HepG2 (cell line): ENCODE measurements at regions not wholly inside any gene's neighbourhood (a gene's known extent, or its start where the extent isn't known, plus 50 kb on each side); places are given as distances from the start of the nearest gene placed in this dataset.

ENCODE experiments used
- ATAC-seq: fragments of 200-7000 bp; cut with Tn5 transposase; 3 replicates; pipeline ENCODE4 v1.9.1; 2020; ENCODE audit warnings: mild to moderate bottlenecking, moderate library complexity
- BruUV-seq: library from RNA; stranded (reverse); fragments of 400-500 nt; replicated peaks from 2 replicates; lab custom pipeline; 2021; lab: Mats Ljungman, UMichigan
- CTCF ChIA-PET: fragments of 300-600 bp; formaldehyde crosslinking; extraction: SDS; loops from one replicate; lab custom pipeline; 2021; ENCODE audit warnings: low total read pairs, inconsistent platforms, low intra/inter-chr PET ratio; lab: Yijun Ruan, JAX
- POLR2A ChIA-PET: fragments of 350-600 bp; sonication (Branson Sonifier 250); formaldehyde crosslinking; loops from one replicate; lab custom pipeline; 2020; ENCODE audit warnings: antibody characterized with exemption, inconsistent platforms; lab: Yijun Ruan, JAX
- DNase-seq: peaks from one replicate; pipeline ENCODE4 v3.0.0-alpha.2; 2015; ENCODE audit warnings: low spot score
- FAIRE-seq: peaks from 3 replicates; lab custom pipeline; 2011; peaks lifted over from hg19 to GRCh38; lab: Jason Lieb, UNC
- H2AFZ ChIP-seq: one replicate; pipeline ENCODE4 v1.6.1; 2011; ENCODE audit warnings: low read length, inconsistent platforms
- H3K27ac ChIP-seq: fragments of 300-600 bp; 3 replicates; pipeline ENCODE4 v1.8.0; 2011; ENCODE audit warnings: mixed run types, mild to moderate bottlenecking, mixed read lengths, low read length, inconsistent platforms; ENCODE audit not compliant: insufficient read depth; ENCODE audit errors: extremely low read length
- H3K27me3 ChIP-seq, 2 experiments: fragments of 200-600 bp in 1 of 2; 2 replicates in 1 of 2; 3 replicates in 1 of 2; pipeline versions ENCODE4 v1.6.0 to v1.8.0; 2011; ENCODE audit warnings: low read length in 2 of 2, mild to moderate bottlenecking in 2 of 2, moderate library complexity in 2 of 2, inconsistent platforms in 1 of 2; ENCODE audit not compliant: insufficient read depth in 2 of 2, control insufficient read depth in 1 of 2
- H3K36me3 ChIP-seq, 2 experiments: fragments of 200-600 bp in 1 of 2; replicated peaks in 1 of 2; 2 replicates in 1 of 2; 3 replicates in 1 of 2; pipeline versions ENCODE4 v1.5.1 to v1.8.0; 2011; ENCODE audit warnings: low read length in 2 of 2, inconsistent platforms in 1 of 2; ENCODE audit not compliant: insufficient read depth in 2 of 2, control insufficient read depth in 1 of 2
- H3K4me1 ChIP-seq: 2 replicates; pipeline ENCODE4 v1.5.1; 2012; ENCODE audit warnings: low read length, inconsistent platforms; ENCODE audit not compliant: insufficient read depth
- H3K4me2 ChIP-seq: 2 replicates; pipeline ENCODE4 v1.6.0; 2011; ENCODE audit warnings: low read depth, low read length, inconsistent platforms
- H3K4me3 ChIP-seq, 3 experiments: fragments of 200-600 bp in 1 of 3; sonication (generic), shearing (Covaris generic) in 1 of 3; replicated peaks in 1 of 3; 2 replicates each; pipeline ENCODE4 v1.5.1; 2011 to 2016; ENCODE audit warnings: low read length in 3 of 3, inconsistent platforms in 2 of 3, low read depth in 2 of 3, mild to moderate bottlenecking in 2 of 3, control low read depth in 1 of 3, mixed read lengths in 1 of 3; ENCODE audit not compliant: insufficient read depth in 1 of 3
- H3K79me2 ChIP-seq: one replicate; pipeline ENCODE4 v1.6.1; 2011; ENCODE audit warnings: low read length, inconsistent platforms; ENCODE audit not compliant: insufficient read depth
- H3K9ac ChIP-seq: 2 replicates; pipeline ENCODE4 v1.6.0; 2011; ENCODE audit warnings: mild to moderate bottlenecking, low read depth, low read length, inconsistent platforms; ENCODE audit not compliant: insufficient read depth
- H3K9me3 ChIP-seq: 2 replicates; pipeline ENCODE4 v1.5.1; 2012; ENCODE audit warnings: mild to moderate bottlenecking, low read length
- H4K20me1 ChIP-seq: 2 replicates; pipeline ENCODE4 v1.6.0; 2011; ENCODE audit warnings: inconsistent platforms, mild to moderate bottlenecking, low read length, moderate library complexity; ENCODE audit not compliant: insufficient read depth
- ADNP ChIP-seq: sonication (generic); formaldehyde crosslinking; IDR thresholded peaks from 2 replicates; pipeline ENCODE4 v1.4.0; 2020; ENCODE audit warnings: missing genetic modification reagents
- ELF3 ChIP-seq: IDR thresholded peaks from 2 replicates; pipeline ENCODE4 v1.6.1; 2016; ENCODE audit warnings: missing genetic modification reagents, missing compliant biosample characterization
- FOXA3 ChIP-seq: IDR thresholded peaks from 2 replicates; pipeline ENCODE4 v1.6.1; 2016; ENCODE audit warnings: missing genetic modification reagents, missing compliant biosample characterization
- GMEB2 ChIP-seq: IDR thresholded peaks from 2 replicates; pipeline ENCODE4 v1.6.1; 2016; ENCODE audit warnings: missing biosample characterization, missing genetic modification reagents, low read depth
- HMGXB3 ChIP-seq: sonication (generic); formaldehyde crosslinking; IDR thresholded peaks from 2 replicates; pipeline ENCODE4 v1.4.0; 2020; ENCODE audit warnings: missing genetic modification reagents, borderline replicate concordance
- HOXA5 ChIP-seq: sonication (generic); formaldehyde crosslinking; IDR thresholded peaks from 2 replicates; pipeline ENCODE4 v1.4.0; 2020; ENCODE audit warnings: missing genetic modification reagents
- JUND ChIP-seq: sonication (generic); formaldehyde crosslinking; IDR thresholded peaks from 2 replicates; pipeline ENCODE4 v1.8.0; 2022; ENCODE audit warnings: mild to moderate bottlenecking, missing genetic modification reagents
- KLF15 ChIP-seq: sonication (generic); formaldehyde crosslinking; IDR thresholded peaks from 2 replicates; pipeline ENCODE4 v1.8.1; 2023; ENCODE audit warnings: borderline replicate concordance, mild to moderate bottlenecking, inconsistent platforms, missing genetic modification reagents, mixed read lengths
- LRRFIP1 ChIP-seq: sonication (generic); formaldehyde crosslinking; conservative IDR thresholded peaks from 2 replicates; pipeline ENCODE4 v1.4.0; 2020; ENCODE audit warnings: missing genetic modification reagents
- MAZ ChIP-seq, 2 experiments: sonication (generic) in 1 of 2; formaldehyde crosslinking in 1 of 2; IDR thresholded peaks; 2 replicates each; pipeline versions ENCODE4 v1.5.0 to v1.6.1; 2012 to 2020; ENCODE audit warnings: low read depth in 2 of 2, mild to moderate bottlenecking in 2 of 2, borderline replicate concordance in 1 of 2, improper control_type of control experiment in 1 of 2, low read length in 1 of 2, missing genetic modification reagents in 1 of 2, moderate library complexity in 1 of 2
- MED13 ChIP-seq: sonication (generic); formaldehyde crosslinking; IDR thresholded peaks from 2 replicates; pipeline ENCODE4 v1.5.0; 2020; ENCODE audit warnings: missing genetic modification reagents
- ZNF33A ChIP-seq: sonication (generic); formaldehyde crosslinking; IDR thresholded peaks from 2 replicates; pipeline ENCODE4 v1.5.1; 2020; ENCODE audit warnings: missing genetic modification reagents, mild to moderate bottlenecking, moderate library complexity, borderline replicate concordance
- ZSCAN9 ChIP-seq: IDR thresholded peaks from 2 replicates; pipeline ENCODE4 v1.6.1; 2016; ENCODE audit warnings: borderline replicate concordance
- WGBS: methylation state at CpG from one replicate; pipeline ENCODE4 v1.1.6; 2017; ENCODE audit warnings: low lambda C conversion rate; 5-methylcytosine and 5-hydroxymethylcytosine counted together
- in situ Hi-C: cut with HindIII; loops from 2 replicates; pipeline ENCODE4 v1.10.0; 2017; ENCODE audit warnings: low pct_unique_long_range_greater_than_20kb; ENCODE audit not compliant: extremely low pct_ligation_motif_present
- intact Hi-C: fragments of 100-400 bp; cut with micrococcal nuclease; formaldehyde crosslinking; loops from one replicate; pipeline ENCODE4 v1.10.0; 2022; ENCODE audit not compliant: unreplicated experiment

GRCh38 chr4:137659431-137659830 is 127.1 kb upstream of the PCDH18 start:
- H3K27me3 ChIP-seq: no peaks in the 10 kb centered on the region
- in situ Hi-C loops: no loop called here
- TF ChIP-seq HOXA5 (CRISPR knock-in tag) (no peak), KLF15 (CRISPR knock-in tag) (no peak), FOXA3 (CRISPR knock-in tag) (no peak), LRRFIP1 (CRISPR knock-in tag) (no peak), GMEB2 (CRISPR knock-in tag) (no peak), MED13 (CRISPR knock-in tag) (no peak), MAZ (IDR thresholded peaks at IDR 0.05; ENCODE audit: borderline replicate concordance, low read depth, low read length) (no peak), MAZ (CRISPR knock-in tag; IDR thresholded peaks at IDR 0.05; ENCODE audit: low read depth) (no peak), JUND (CRISPR knock-in tag) (no peak), ADNP (CRISPR knock-in tag) (no peak), ZNF33A (CRISPR knock-in tag) (no peak), ZSCAN9 (CRISPR knock-in tag) (no peak), HMGXB3 (CRISPR knock-in tag) (no peak), ELF3 (CRISPR knock-in tag) (no peak)
- POLR2A ChIA-PET: no interaction called here
- WGBS: 0% methylated on average over 1 of the region's 1 CpG
- H3K27ac ChIP-seq: no peak overlapping the region
- no peak overlapping the region for H3K9ac ChIP-seq
- H3K4me3 ChIP-seq: no peak overlapping the region
- no peaks in the 10 kb centered on the region for H3K36me3 ChIP-seq
- no peaks in the 10 kb centered on the region for H3K4me1 ChIP-seq
- no peak overlapping the region for H2AFZ ChIP-seq
- no peak for ATAC-seq
- DNase-seq: no peak
- no peak overlapping the region for H3K4me2 ChIP-seq
- H4K20me1 ChIP-seq: no peaks in the 10 kb centered on the region; the same call in 1 of the 2 replicates
- no peaks in the 10 kb centered on the region for H3K9me3 ChIP-seq
- CTCF ChIA-PET: no interaction called here
- no TSS peak for BruUV-seq
- no peaks in the 10 kb centered on the region for H3K79me2 ChIP-seq
- FAIRE-seq: no peak
- intact Hi-C loops: no loop called here
